ENCODE measurements at regions not wholly inside any gene's neighbourhood (a gene's known extent, or its start where the extent isn't known, plus 50 kb on each side); places are given as distances from the start of the nearest gene placed in this dataset.

DNA sequence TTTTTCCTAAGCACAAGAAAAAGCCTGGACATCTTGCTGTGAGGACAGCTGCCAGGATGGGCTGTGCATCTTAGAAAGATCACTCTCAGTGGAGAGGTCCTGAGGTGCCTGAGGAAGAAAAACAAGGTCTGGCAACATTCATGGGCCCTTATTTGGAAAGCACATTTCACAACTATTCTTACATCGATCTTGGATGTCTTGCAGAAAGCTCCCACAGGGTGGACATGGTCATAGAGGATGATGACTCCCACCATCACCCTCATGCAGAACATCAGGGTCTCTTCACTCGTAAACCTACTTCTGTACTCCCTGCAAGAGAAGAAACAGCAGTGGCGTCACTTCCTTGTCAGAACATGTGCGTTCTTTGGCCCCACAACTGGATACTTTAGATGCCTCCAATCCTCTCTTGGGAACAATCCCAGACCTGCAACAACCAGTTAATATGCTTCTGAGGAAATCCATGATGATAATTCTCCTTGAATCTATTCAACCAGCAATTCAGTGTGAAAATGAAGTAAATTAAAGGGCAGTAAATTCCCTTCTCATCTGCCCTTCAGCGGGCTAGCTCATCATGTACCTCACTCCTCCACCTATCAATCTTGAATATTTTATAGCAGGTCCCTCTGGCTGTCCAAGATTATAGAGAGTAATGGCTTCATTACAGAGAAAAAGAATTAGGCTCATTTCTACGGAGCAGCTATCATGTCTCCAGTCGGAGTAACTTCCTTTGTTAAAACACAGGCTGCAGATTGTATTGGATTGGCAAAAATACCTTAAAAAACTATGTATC, 106.2 kb downstream of the CYRIA start:
- Histone ChIP-seq H3K27me3 (ENCODE audit: control insufficient read depth in 1 of 2, insufficient read depth in 2 of 2, low read length in 2 of 2) (no peaks in the 10 kb centered on the region), H3K4me1 (ENCODE audit: insufficient read depth, low read length) (no peaks in the 10 kb centered on the region), H3K27ac (ENCODE audit: low read depth, low read length) (no peak overlapping the region), H3K9ac (ENCODE audit: low read length) (no peak overlapping the region), H3K9me3 (ENCODE audit: low read length) (no peaks in the 10 kb centered on the region), H3K36me3 (ENCODE audit: insufficient read depth, low read length) (peaks cover 75% of the 10 kb centered on the region), H3K4me3 (ENCODE audit: low read depth in 1 of 2, low read length in 2 of 2) (no peak overlapping the region)

DNA sequence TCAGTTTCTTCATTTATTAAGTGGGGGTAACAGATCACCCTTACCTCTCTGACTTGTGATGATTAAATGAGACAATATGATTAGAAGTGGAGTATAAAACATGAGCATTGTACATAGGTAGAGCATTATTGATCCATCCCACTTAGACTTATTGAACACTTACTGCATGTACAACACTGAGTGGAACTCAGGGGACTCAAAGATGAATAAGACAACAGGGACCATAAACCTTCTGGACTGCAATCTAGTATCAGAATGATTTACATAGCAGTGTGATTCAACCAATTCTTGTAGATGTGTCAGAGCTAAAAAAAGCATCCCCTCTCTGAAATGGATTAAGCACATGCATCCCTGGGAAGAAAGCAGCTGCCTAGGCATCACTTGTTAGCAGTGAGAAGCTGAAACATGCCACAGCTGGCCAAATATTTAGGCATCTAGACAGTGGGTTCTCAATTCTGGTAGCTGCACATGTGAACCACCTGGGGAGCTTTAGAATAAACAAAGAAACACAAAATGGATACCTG, 111.5 kb downstream of the CYRIA start:
- Histone ChIP-seq H3K27ac (ENCODE audit: low read depth, low read length) (no peak overlapping the region), H3K9ac (ENCODE audit: low read length) (no peak overlapping the region), H3K4me1 (ENCODE audit: insufficient read depth, low read length) (no peaks in the 10 kb centered on the region), H3K27me3 (ENCODE audit: control insufficient read depth in 1 of 2, insufficient read depth in 2 of 2, low read length in 2 of 2) (no peaks in the 10 kb centered on the region), H3K4me3 (ENCODE audit: low read depth in 1 of 2, low read length in 2 of 2) (no peak overlapping the region), H3K9me3 (ENCODE audit: low read length) (no peaks in the 10 kb centered on the region), H3K36me3 (ENCODE audit: insufficient read depth, low read length) (peaks cover 65% of the 10 kb centered on the region)

- H3K4me3 ChIP-seq (ENCODE audit: low read depth in 1 of 2, low read length in 2 of 2), result no peak overlapping the region
- H3K9ac ChIP-seq (ENCODE audit: low read length), result no peak overlapping the region
- no peak overlapping the region for H3K27ac ChIP-seq (ENCODE audit: low read depth, low read length)
- H3K4me1 ChIP-seq (ENCODE audit: insufficient read depth, low read length), result no peaks in the 10 kb centered on the region
- H3K9me3 ChIP-seq (ENCODE audit: low read length), result no peaks in the 10 kb centered on the region
- no peaks in the 10 kb centered on the region for H3K27me3 ChIP-seq (ENCODE audit: control insufficient read depth in 1 of 2, insufficient read depth in 2 of 2, low read length in 2 of 2)
- peaks cover 56% of the 10 kb centered on the region for H3K36me3 ChIP-seq (ENCODE audit: insufficient read depth, low read length)
These were observed 112.4 kb downstream of the CYRIA start for GRCh38 chr2:16553226-16553625.

DNA sequence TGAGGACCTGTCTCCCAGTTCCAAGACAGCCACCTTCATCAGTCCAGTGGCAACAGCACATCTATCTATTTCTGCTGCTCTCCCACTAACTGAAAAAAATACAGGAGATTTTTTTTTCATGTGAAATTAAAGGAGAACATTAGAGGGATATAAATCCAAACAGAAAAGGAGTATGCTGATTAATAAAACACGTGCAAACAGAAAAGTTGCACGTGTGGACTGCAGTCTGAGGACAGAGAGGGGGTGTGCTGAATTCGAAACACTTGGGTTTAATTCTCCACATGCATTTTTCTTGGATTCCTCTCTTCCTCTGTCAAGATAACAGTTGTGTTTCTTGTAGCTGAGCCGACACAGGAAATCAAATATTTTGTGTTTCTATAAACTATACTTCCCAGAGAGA, 113.4 kb downstream of the CYRIA start:
- H3K27me3 ChIP-seq (ENCODE audit: control insufficient read depth in 1 of 2, insufficient read depth in 2 of 2, low read length in 2 of 2), result no peaks in the 10 kb centered on the region
- no peak overlapping the region for H3K4me3 ChIP-seq (ENCODE audit: low read depth in 1 of 2, low read length in 2 of 2)
- H3K9ac ChIP-seq (ENCODE audit: low read length), result no peak overlapping the region
- H3K4me1 ChIP-seq (ENCODE audit: insufficient read depth, low read length), result no peaks in the 10 kb centered on the region
- no peak overlapping the region for H3K27ac ChIP-seq (ENCODE audit: low read depth, low read length)
- H3K36me3 ChIP-seq (ENCODE audit: insufficient read depth, low read length), result peaks cover 51% of the 10 kb centered on the region
- no peaks in the 10 kb centered on the region for H3K9me3 ChIP-seq (ENCODE audit: low read length)

DNA sequence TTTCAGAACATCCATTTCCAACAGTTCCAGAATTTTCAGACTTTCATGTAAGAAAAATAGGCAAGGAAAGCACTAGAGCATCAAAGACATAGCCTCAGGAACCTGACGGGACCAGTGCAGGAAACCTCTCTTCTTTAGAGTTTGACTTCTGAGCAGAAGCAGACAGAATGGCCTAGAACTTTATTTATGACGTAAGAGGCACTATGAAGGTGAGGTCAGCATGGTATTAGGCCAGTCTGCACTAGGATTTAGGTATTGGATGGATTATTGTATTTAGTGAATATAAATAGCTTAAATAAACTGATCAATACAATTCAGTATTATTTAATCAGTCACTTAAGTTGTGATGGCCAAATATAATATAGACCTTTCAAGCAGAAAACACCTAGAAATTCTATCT, 117.6 kb downstream of the CYRIA start:
- H3K27ac ChIP-seq (ENCODE audit: low read depth, low read length), result no peak overlapping the region
- H3K36me3 ChIP-seq (ENCODE audit: insufficient read depth, low read length), result peaks cover 22% of the 10 kb centered on the region
- no peaks in the 10 kb centered on the region for H3K27me3 ChIP-seq (ENCODE audit: control insufficient read depth in 1 of 2, insufficient read depth in 2 of 2, low read length in 2 of 2)
- H3K9me3 ChIP-seq (ENCODE audit: low read length), result no peaks in the 10 kb centered on the region
- H3K4me3 ChIP-seq (ENCODE audit: low read depth in 1 of 2, low read length in 2 of 2), result no peak overlapping the region
- H3K9ac ChIP-seq (ENCODE audit: low read length), result no peak overlapping the region
- no peaks in the 10 kb centered on the region for H3K4me1 ChIP-seq (ENCODE audit: insufficient read depth, low read length)

GRCh38 chr2:16546128-16546754, 119.4 kb downstream of the CYRIA start:
- Histone ChIP-seq H3K4me1 (ENCODE audit: insufficient read depth, low read length) (no peaks in the 10 kb centered on the region), H3K27ac (ENCODE audit: low read depth, low read length) (no peak overlapping the region), H3K4me3 (ENCODE audit: low read depth in 1 of 2, low read length in 2 of 2) (no peak overlapping the region), H3K36me3 (ENCODE audit: insufficient read depth, low read length) (peaks cover 5% of the 10 kb centered on the region), H3K27me3 (ENCODE audit: control insufficient read depth in 1 of 2, insufficient read depth in 2 of 2, low read length in 2 of 2) (no peaks in the 10 kb centered on the region), H3K9me3 (ENCODE audit: low read length) (no peaks in the 10 kb centered on the region), H3K9ac (ENCODE audit: low read length) (no peak overlapping the region)

- Histone ChIP-seq H3K4me3 (ENCODE audit: low read depth in 1 of 2, low read length in 2 of 2) (no peak overlapping the region), H3K27ac (ENCODE audit: low read depth, low read length) (no peak overlapping the region), H3K4me1 (ENCODE audit: insufficient read depth, low read length) (no peaks in the 10 kb centered on the region), H3K36me3 (ENCODE audit: insufficient read depth, low read length) (no peaks in the 10 kb centered on the region), H3K27me3 (ENCODE audit: control insufficient read depth in 1 of 2, insufficient read depth in 2 of 2, low read length in 2 of 2) (no peaks in the 10 kb centered on the region), H3K9ac (ENCODE audit: low read length) (no peak overlapping the region), H3K9me3 (ENCODE audit: low read length) (no peaks in the 10 kb centered on the region)
These were observed 126.9 kb downstream of the CYRIA start for GRCh38 chr2:16538707-16539106.

GRCh38 chr2:16537347-16537746, 128.3 kb downstream of the CYRIA start:
- no peak overlapping the region for H3K27ac ChIP-seq (ENCODE audit: low read depth, low read length)
- no peaks in the 10 kb centered on the region for H3K27me3 ChIP-seq (ENCODE audit: control insufficient read depth in 1 of 2, insufficient read depth in 2 of 2, low read length in 2 of 2)
- H3K9ac ChIP-seq (ENCODE audit: low read length), result no peak overlapping the region
- H3K36me3 ChIP-seq (ENCODE audit: insufficient read depth, low read length), result no peaks in the 10 kb centered on the region
- no peak overlapping the region for H3K4me3 ChIP-seq (ENCODE audit: low read depth in 1 of 2, low read length in 2 of 2)
- no peaks in the 10 kb centered on the region for H3K4me1 ChIP-seq (ENCODE audit: insufficient read depth, low read length)
- H3K9me3 ChIP-seq (ENCODE audit: low read length), result no peaks in the 10 kb centered on the region

- Histone ChIP-seq H3K36me3 (ENCODE audit: insufficient read depth, low read length) (no peaks in the 10 kb centered on the region), H3K27ac (ENCODE audit: low read depth, low read length) (no peak overlapping the region), H3K4me3 (ENCODE audit: low read depth in 1 of 2, low read length in 2 of 2) (no peak overlapping the region), H3K9me3 (ENCODE audit: low read length) (no peaks in the 10 kb centered on the region), H3K27me3 (ENCODE audit: control insufficient read depth in 1 of 2, insufficient read depth in 2 of 2, low read length in 2 of 2) (no peaks in the 10 kb centered on the region), H3K9ac (ENCODE audit: low read length) (no peak overlapping the region), H3K4me1 (ENCODE audit: insufficient read depth, low read length) (no peaks in the 10 kb centered on the region)
These were observed 139.4 kb downstream of the CYRIA start for GRCh38 chr2:16526193-16526592.

DNA sequence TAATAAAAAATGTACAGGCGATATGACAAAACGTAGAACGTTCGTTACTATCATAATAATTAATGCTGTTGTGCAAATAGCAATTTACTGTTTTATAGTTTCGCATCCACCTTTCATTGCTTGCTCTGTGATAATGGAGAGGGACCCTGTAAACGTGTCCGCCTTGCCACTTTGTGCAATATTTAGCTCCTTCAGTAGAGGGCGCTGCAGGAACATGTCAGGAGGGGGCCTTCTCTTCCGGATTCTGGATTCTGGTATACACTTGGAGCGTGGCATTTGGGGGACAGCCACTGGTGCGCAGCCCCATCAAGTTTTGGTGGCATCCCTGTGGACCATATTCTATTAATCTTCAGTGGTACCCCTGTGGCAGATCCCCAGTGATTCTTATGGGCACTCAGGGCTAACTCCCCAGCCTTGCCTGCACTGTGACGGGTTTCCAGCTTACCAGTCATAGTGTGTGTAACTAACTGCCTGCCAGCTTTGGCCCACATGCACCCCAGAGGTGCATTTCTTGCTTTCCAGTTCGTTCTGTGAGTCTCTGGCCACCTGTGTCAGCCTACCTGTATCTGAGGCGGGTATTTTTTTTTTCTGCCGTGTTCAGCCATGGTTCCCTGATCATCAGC, 140.3 kb downstream of the CYRIA start:
- H3K4me1 ChIP-seq (ENCODE audit: insufficient read depth, low read length), result no peaks in the 10 kb centered on the region
- no peak overlapping the region for H3K4me3 ChIP-seq (ENCODE audit: low read depth in 1 of 2, low read length in 2 of 2)
- no peaks in the 10 kb centered on the region for H3K36me3 ChIP-seq (ENCODE audit: insufficient read depth, low read length)
- no peaks in the 10 kb centered on the region for H3K27me3 ChIP-seq (ENCODE audit: control insufficient read depth in 1 of 2, insufficient read depth in 2 of 2, low read length in 2 of 2)
- no peaks in the 10 kb centered on the region for H3K9me3 ChIP-seq (ENCODE audit: low read length)
- H3K9ac ChIP-seq (ENCODE audit: low read length), result no peak overlapping the region
- no peak overlapping the region for H3K27ac ChIP-seq (ENCODE audit: low read depth, low read length)

DNA sequence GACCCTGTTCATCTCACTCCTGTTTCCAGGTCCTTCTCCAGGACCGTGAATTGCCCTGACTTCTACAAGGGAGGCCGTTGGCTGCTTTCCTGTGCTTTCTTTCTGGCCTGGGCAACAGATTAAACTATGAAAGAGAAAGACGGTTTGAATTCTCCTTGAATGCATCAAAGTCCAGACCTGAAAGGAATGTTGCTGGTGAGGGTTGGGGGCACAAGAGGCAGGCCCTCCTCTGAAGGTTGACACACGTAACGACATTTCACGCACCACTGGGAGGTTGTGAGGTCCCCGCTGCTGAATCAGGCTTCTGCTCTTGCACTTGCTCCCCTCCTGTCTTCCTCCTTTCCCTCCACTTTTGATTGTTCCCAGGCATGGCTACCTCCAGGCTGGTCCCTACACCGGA, 141.9 kb downstream of the CYRIA start:
- Histone ChIP-seq H3K4me1 (ENCODE audit: insufficient read depth, low read length) (no peaks in the 10 kb centered on the region), H3K36me3 (ENCODE audit: insufficient read depth, low read length) (no peaks in the 10 kb centered on the region), H3K27ac (ENCODE audit: low read depth, low read length) (no peak overlapping the region), H3K27me3 (ENCODE audit: control insufficient read depth in 1 of 2, insufficient read depth in 2 of 2, low read length in 2 of 2) (no peaks in the 10 kb centered on the region), H3K4me3 (ENCODE audit: low read depth in 1 of 2, low read length in 2 of 2) (no peak overlapping the region), H3K9me3 (ENCODE audit: low read length) (no peaks in the 10 kb centered on the region), H3K9ac (ENCODE audit: low read length) (no peak overlapping the region)
